Hematopoietic multipotent progenitor cell treated with erythropoietin and hydrocortisone succinate and interleukin-3 and kit ligand, for 17 days (in vitro differentiated cells): ENCODE measurements at regions not wholly inside any gene's neighbourhood (a gene's known extent, or its start where the extent isn't known, plus 50 kb on each side); places are given as distances from the start of the nearest gene placed in this dataset.
"Not testable (repeated sequence)": the region's sequence is repeated elsewhere in the genome, so short reads cannot be mapped to it uniquely, and the experiment has no call there.

Source experiments
- DNase-seq: peaks from one replicate; pipeline ENCODE4 v3.0.0-alpha.2; 2015; ENCODE audit warnings: low spot score

GRCh38 chr3:74053970-74054516 lies 429.3 kb upstream of the PDZRN3 start:
- no peak for DNase-seq

GRCh38 chr3:74049444-74049843 lies 424.7 kb upstream of the PDZRN3 start:
- DNase-seq = no peak

- no peak for DNase-seq
Observed at GRCh38 chr3:74048699-74049098, 424.0 kb upstream of the PDZRN3 start.

DNA sequence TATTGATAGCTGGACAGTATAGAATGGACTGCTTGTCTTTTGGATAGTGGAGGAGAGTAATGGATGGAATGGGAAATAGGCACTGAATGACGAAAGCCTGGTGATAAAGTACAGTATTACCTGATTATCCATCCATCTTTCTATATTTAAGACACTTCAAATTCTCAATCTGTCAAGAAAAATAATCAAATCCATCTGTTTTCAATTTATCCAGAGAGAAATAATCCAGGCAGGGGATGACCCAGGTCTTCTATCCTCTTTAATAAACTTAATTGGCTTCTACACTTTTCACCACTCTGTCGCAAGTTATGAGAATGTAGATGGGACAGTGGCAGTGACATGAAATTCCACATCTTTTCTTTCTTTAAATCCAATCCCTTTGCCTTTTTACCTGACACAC lies 420.3 kb upstream of the PDZRN3 start:
- no peak for DNase-seq

DNA sequence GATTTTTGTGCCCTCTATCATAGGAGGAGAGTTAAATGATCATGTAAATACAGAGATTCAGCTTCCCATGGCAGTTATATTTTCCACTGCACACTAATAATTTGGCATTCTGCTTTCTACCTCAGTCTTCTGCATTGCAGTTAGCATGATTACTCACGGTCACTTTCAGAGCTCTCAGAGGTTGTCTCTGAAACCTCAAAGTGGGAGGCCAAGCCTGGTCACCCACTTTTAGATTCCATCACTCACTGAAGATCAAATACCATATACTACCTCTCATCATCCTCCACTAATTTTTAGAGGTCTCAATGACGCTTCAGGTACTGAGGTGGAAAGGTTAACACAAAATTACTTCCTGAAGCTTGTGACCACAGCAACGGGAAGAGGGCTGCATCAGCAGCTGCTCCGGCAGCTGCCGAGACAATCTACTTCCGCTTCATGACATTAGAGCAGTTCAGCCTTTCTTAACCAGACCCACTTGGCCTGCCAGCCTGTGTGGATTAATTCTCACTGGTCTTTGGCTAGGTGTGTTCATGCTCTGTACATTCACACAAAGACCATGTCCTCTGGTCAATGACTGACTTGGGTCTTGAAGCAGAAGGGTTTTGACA lies 416.4 kb upstream of the PDZRN3 start:
- no peak for DNase-seq

DNA sequence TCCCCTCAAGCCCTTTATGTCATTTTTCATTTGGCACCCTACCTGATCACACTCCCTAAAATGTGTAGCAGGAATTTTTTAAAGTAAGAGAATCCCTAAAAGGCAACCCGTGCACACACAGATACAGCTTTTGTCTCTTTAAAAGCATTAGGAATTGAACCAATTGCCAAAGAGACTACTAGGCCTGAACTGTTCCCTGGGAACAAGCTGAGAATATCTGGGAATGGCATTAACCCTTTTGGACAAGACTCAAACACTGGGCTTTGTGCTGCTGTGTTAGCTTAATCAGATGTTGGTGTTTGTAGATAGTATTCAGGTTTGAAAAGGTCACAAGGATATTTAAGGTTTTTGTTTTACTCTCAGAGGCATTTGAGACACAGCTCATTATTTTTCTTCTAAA lies 414.4 kb upstream of the PDZRN3 start:
- no peak for DNase-seq

- no peak for DNase-seq
Observed at GRCh38 chr3:74036568-74036967, 411.8 kb upstream of the PDZRN3 start.

DNA sequence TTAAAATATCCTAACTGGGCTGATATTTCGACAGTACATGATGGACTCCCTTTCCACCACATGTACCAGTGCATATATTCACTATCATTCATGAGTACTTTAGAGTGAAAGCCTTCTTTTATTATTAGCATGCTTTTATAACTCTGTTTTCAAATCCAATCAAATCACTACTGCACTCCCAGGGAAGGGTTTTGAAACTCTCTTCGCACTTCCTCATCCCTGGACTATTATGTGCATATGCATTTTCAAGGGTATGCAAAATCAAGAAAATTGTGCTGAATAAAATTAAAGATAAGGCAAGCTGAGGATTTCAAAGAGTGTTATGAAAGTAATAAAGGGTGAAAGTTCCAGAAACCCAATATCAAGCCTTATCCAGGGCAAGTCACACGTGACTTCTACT lies 411.4 kb upstream of the PDZRN3 start:
- no peak for DNase-seq

DNA sequence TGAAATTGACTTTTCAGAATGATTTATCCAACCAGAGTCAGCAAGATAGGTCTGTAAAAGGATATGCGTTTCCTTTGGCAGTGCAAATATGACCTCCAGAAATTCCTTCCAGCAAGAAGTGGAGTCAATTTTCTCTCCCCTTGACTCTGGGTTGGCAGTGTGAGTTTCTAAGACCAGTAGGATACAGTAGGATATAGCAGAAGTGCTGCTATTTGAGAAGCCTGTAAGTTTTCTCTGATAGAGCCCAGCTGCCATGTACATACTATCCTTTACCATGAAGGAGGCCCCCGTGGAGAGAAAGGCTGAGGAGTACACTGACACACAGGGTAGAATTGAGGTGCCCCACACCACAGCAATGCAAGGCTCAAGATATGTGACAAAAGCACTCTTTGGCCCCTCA lies 409.1 kb upstream of the PDZRN3 start:
- DNase-seq = no peak

DNA sequence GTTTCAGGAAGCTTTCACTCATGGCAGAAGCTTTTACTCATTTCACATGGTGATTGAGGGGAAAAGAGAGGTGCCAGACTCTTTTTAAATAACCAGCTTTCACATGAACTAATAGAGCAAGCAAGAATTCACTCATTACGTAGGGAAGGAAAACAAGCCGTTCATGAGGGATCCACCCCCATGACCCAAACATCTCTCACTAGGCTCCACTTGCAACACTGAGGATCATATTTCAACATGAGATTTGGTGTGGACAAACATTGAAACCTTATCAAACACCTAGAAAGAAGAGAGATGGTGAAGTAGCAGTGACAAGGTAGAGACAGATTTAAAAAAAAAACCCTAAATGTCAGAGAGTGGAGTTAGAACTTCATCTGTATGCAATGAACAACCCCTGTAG lies 408.6 kb upstream of the PDZRN3 start:
- no peak for DNase-seq

- DNase-seq = no peak
Observed at GRCh38 chr3:74027121-74027520, 402.4 kb upstream of the PDZRN3 start.

GRCh38 chr3:74023395-74023794 lies 398.7 kb upstream of the PDZRN3 start:
- no peak for DNase-seq

- no peak for DNase-seq
Observed at GRCh38 chr3:74021449-74021848, 396.7 kb upstream of the PDZRN3 start.

DNA sequence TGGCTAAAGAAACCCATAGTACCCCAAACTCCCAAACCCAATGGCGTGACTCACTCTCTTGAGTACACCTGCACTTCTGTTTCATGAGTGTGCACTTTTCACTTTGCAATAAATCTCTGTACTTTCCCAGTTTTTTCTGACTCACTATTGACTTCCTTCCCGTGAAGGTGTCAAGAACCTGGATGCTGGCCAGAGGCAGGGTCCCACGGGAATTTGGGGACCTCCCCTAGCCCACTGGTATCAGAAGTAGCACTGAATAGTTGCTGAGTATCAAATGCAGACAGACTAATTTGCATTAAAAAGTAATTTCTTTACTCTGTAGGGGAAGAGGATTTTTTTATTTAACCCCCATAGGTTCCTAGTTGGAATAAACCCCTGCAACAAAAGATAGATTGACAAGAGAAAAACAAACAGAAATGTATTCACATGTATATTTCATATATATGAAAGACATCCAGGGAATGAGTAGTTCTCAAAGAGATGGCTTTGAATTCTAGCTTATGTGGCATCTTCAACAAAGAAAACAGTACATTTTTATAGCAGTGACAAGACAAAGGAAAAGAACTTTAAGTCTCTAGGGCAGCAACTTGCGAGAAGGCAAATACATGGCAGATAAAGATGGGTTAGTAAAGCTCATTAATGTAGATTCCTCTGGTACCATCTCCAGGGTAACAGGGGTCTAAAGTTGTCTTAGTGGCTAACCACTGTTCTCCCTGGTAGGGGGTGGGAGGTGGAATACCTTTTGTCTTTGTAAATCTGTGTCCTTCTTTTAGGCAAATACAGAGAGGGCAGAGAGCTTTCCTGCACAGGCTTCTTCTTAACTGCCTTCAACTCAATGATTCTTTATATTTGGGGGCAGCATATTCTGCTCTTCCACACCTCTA lies 385.5 kb upstream of the PDZRN3 start:
- DNase-seq = no peak

- no peak for DNase-seq
Observed at GRCh38 chr3:74004386-74004785, 379.6 kb upstream of the PDZRN3 start.

GRCh38 chr3:74003734-74004133 lies 379.0 kb upstream of the PDZRN3 start:
- DNase-seq = no peak

DNA sequence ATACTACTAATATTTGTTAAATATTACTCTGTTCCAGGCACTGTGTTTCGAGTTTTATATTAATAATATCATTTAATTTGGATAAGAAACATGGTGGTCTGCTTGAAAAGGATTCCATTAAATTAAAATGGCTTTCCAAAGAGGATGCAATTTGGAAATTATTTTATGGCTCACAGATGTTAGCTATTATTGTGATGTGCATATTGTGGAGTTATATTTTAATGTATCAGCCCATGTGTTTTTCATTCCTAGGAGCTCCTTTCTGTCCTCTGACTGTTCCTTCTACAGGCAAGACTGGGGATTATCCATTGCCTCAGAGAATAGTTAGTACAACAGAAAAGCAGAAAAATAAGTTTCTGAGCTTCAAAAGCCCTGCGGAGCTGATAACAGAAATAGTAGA lies 376.7 kb upstream of the PDZRN3 start:
- DNase-seq = no peak

- DNase-seq = no peak
Observed at GRCh38 chr3:74000725-74001124, 376.0 kb upstream of the PDZRN3 start.

GRCh38 chr3:73999501-73999900 lies 374.8 kb upstream of the PDZRN3 start:
- no peak for DNase-seq

DNA sequence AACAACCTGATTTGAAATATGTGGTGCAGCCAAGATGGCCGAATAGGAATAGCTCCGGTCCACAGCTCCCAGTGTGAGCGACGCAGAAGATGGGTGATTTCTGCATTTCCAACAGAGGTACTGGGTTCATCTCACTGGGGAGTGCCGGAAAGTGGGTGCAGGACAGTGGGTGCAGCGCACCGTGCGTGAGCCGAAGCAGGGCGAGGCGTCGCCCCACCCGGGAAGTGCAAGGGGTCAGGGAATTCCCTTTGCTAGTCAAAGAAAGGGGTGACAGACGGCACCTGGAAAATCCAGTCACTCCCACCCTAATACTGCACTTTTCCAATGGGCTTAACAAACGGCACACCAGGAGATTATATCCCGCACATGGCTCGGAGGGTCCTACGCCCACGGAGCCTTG lies 365.9 kb upstream of the PDZRN3 start:
- DNase-seq = not testable (repeated sequence)

DNA sequence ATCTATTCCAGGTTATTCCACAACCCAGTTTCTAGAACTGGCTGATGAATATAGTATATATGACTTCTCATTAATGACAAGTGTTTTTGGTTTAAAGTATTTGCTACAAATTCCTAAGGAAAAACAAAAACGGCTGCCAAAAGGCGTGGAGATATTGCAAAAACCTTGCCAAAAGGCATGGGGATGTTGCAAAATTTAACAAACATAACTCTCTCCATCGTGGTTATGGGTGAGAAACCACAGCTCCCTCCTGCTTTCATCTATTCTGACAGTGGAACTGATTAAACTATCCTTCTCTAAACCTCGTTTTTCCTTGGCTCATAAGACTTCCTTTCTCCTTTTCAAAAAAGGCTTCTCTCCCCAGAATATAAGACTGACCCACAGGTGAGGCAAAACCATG lies 342.0 kb upstream of the PDZRN3 start:
- no peak for DNase-seq

DNA sequence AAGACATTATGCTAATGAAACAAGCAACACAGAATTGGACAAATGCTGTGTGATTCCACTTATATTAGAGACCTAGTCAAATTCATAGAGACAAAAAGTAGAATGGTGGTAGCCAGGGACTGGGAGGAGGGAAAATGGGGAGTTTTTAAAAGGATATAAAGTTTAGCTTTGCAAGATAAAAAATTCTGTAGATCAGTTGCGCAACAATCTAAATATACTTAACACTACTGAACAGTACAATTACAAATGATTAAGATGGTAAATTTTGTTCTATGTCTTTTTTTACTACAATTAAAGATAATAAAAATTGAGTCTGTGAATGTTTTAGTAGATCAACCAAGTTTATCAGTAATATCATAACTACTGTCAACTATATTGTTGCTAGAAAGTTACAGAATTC lies 340.1 kb upstream of the PDZRN3 start:
- DNase-seq = no peak

- no peak for DNase-seq
Observed at GRCh38 chr3:73955494-73956070, 330.8 kb upstream of the PDZRN3 start.
